Heart right ventricle (tissue), 16 donors: ENCODE measurements at regions not wholly inside any gene's neighbourhood (a gene's known extent, or its start where the extent isn't known, plus 50 kb on each side); places are given as distances from the start of the nearest gene placed in this dataset.

Source experiments
- ATAC-seq, 8 donors: fragments of 200-7000 bp; cut with Tn5 transposase; one replicate each; pipeline ENCODE4 v1.9.1; 2020; ENCODE audit warnings: mild to moderate bottlenecking in 8 of 8, moderate library complexity in 8 of 8, moderate number of reproducible peaks in 1 of 8
- DNase-seq, 2 donors: peaks; one replicate each; pipeline ENCODE4 v3.0.0-alpha.2; 2020
- H3K27ac ChIP-seq, 10 donors: fragments of 200-600 bp; sonication (generic) in 2 of 10; one replicate each; pipeline versions ENCODE4 v1.5.0 to v1.8.0; 2020 to 2022; ENCODE audit warnings: mild to moderate bottlenecking in 3 of 10
- H3K27me3 ChIP-seq, 7 donors: fragments of 200-600 bp; one replicate each; pipeline ENCODE4 v1.8.0; 2021 to 2022; ENCODE audit warnings: mild to moderate bottlenecking in 2 of 7
- H3K36me3 ChIP-seq, 9 donors: fragments of 200-600 bp; sonication (generic) in 1 of 9; one replicate each; pipeline versions ENCODE4 v1.5.0 to v1.8.0; 2020 to 2022; ENCODE audit warnings: mild to moderate bottlenecking in 2 of 9
- H3K4me1 ChIP-seq, 9 donors: fragments of 200-600 bp; sonication (generic) in 1 of 9; one replicate each; pipeline versions ENCODE4 v1.5.0 to v1.8.0; 2020 to 2022; ENCODE audit warnings: mild to moderate bottlenecking in 4 of 9
- H3K4me3 ChIP-seq, 10 donors: fragments of 200-600 bp; sonication (generic) in 2 of 10; one replicate each; pipeline versions ENCODE4 v1.5.0 to v1.8.0; 2020 to 2022; ENCODE audit warnings: mild to moderate bottlenecking in 7 of 10, moderate library complexity in 2 of 10
- H3K9me3 ChIP-seq, 11 donors: fragments of 200-600 bp in 10 of 11; sonication (generic) in 2 of 11; one replicate each; pipeline versions ENCODE4 v1.5.0 to v1.8.0; 2013 to 2022; ENCODE audit warnings: mild to moderate bottlenecking in 2 of 11, control low read depth in 1 of 11, moderate library complexity in 1 of 11
- CTCF ChIP-seq, 9 donors: fragments of 200-600 bp; sonication (generic) in 2 of 9; IDR thresholded peaks; one replicate each; pipeline versions ENCODE4 v1.5.0 to v1.8.0; 2021 to 2022; ENCODE audit warnings: antibody characterized with exemption in 9 of 9, mild to moderate bottlenecking in 5 of 9, moderate library complexity in 1 of 9
- WGBS, 2 donors: extraction: QIAGEN DNeasy Blood & Tissue Kit; methylation state at CpG; one replicate each; pipeline ENCODE4 v1.1.7; 2013; ENCODE audit warnings: inconsistent platforms in 1 of 2; 5-methylcytosine and 5-hydroxymethylcytosine counted together
- intact Hi-C, 10 donors: fragments of 100-400 bp; cut with DNase I; formaldehyde crosslinking; loops; one replicate each; pipeline versions ENCODE4 v1.11.1 to v1.14.2; 2022
- donor health status: Arrhythmogenic right ventricular cardiomyopathy.
- donor health status: ischemic (EF 13 %, LVEDD 7.1; RV severe dilation, severe dysfunction).
- donor health status: healthy with polysubstance abuse.
- donor health status: DM: no; HTN: yes; CAD: no.
- donor health status: DM: no; HTN: no; CAD: no.
- donor health status: ischemic (EF 25% LVEDD 6.9; RV normal size, moderate dysfunction).
- donor health status: ischemic (EF 25% LVEDD 5.7; RV mildly dilated, moderate dysfunction).
- donor health status: healthy.
- donor health status: DM: yes; HTN: yes; CAD: no.
- donor health status: Ischemic cardiomyopathy.
- donor health status: ischemic (EF 35%, LVEDD 5.7; RV mildly dilated, moderate dysfunction).
- donor health status: nonischemic (EF 11% LVEDD 7.7; RV severe dilation, severe dysfunction).
- donor health status: DM: yes; HTN: yes; CAD: no.
- donor health status: PGD.
- donor health status: ischemic (EF 29% LVEDD 5.4; RV normal size, mild dysfunction).
- donor health status: nonischemic (EF 23%, LVEDD 6.1; RV moderate dilation, normal function).

DNA sequence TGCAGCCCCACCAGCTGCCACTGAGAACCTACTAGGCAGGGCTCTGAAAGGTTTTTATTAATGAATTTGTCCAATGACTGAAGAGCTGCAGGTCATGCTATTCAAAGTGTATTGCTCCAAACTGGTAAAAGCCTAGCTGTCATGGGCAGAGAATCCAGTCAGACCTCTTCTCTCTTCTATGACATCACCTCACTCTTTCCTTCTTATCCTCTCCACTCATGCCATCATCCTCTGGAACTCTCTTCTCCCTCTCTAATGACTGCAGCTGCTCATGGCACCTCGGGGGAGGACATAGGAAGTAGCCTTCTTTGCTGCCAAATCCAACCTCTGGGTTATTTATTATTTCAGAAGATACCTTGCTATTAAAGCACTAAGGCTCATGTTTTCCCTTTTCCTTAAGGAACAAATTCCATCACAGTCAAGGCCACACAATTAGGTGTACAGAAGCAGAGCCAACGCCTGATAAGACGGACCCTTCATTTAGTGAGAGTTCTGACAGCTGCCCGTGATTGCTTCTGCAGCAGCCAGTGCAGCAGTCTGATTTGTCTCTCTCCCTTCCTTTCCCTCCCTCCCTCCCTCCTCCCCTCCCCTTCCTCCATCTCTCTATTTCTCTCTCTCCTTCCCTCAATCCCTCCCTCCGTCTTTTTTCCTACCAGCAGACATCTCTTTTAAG is 87.0 kb upstream of the ONECUT1 start:
- no peak for TF ChIP-seq CTCF (IDR thresholded peaks at IDR 0.05)
- Histone ChIP-seq H3K4me1 (no peaks in the 10 kb centered on the region), H3K27ac (no peak overlapping the region), H3K9me3 (no peaks in the 10 kb centered on the region), H3K36me3 (no peaks in the 10 kb centered on the region), H3K27me3 (peaks cover 0 to 19% (median 0%) of the 10 kb centered on the region in 7 donors), H3K4me3 (no peak overlapping the region)
- 26% methylated on average over 5 of the region's 5 CpGs for WGBS, 2 donors
- DNase-seq (no peak), ATAC-seq (no peak)
- intact Hi-C loops: no loop called here

DNA sequence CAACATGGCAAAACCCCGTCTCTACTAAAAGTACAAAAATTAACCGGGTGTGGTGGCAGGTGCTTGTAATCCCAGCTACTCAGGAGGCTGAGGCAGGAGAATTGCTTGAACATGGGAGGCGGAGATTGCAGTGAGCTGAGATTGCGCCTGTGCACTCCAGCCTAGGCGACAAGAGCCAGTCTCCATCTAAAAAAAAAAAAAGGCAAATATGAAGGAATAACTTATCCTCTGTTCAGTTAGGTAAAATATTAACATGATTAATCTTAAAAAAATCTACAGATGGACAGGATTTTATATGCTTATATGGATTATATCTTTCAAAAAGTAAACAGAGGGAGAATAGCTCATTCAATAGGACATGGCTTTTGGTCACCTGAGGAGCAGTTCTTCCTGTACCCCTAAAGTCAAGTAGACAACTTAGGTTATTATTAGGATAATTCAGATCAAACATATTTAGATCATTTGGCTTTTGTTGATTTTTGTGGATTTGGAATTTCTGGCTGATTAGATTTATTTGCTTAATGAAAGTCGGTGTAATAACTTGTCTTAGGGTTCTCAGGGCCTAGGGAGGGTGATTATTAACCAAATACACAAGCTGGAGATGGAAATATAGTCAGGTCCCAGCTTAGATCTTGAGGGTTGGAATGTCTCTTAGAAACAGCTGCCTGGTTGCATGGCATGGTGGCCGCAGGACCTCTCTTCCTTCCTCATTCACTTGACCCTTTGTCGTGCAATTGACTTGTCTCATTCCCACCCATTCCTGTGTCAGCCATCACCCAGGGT is 82.1 kb upstream of the ONECUT1 start:
- no peak overlapping the region for H3K4me3 ChIP-seq
- H3K36me3 ChIP-seq: no peaks in the 10 kb centered on the region
- no peak overlapping the region for H3K27ac ChIP-seq
- H3K27me3 ChIP-seq: peaks cover 0 to 23% (median 5%) of the 10 kb centered on the region in 7 donors
- DNase-seq: no peak
- no peak for ATAC-seq
- TF ChIP-seq CTCF (IDR thresholded peaks at IDR 0.05): no peak
- no peaks in the 10 kb centered on the region for H3K9me3 ChIP-seq
- intact Hi-C loops: no loop called here
- no peaks in the 10 kb centered on the region for H3K4me1 ChIP-seq
- 81 to 88% methylated on average over 8 of the region's 8 CpGs for WGBS, 2 donors

DNA sequence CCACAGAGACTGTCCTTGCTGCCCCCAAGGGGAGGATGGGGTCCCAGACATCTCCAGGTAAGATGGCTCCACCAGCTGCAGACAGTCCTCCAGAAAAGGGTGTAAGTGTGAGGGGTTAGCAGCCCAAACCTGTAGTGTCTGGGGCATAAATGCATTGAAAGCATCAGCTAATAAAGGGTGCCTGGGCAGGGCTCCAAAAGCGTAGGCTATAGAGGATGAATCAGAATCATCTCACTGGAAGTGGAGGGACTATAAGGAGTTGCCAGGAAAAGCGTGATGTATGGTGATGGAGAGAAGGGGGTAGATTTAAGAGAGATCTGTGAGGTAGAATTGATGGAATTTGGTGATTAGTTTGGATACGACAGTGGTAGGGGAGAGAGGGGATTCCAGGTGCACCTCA is 79.9 kb upstream of the ONECUT1 start:
- no peaks in the 10 kb centered on the region for H3K36me3 ChIP-seq
- peaks cover 0 to 15% (median 0%) of the 10 kb centered on the region in 11 donors for H3K9me3 ChIP-seq
- ATAC-seq (no peak), DNase-seq (no peak)
- no peak overlapping the region for H3K27ac ChIP-seq
- H3K4me3 ChIP-seq: no peak overlapping the region
- intact Hi-C loops: no loop called here
- no peak for TF ChIP-seq CTCF (IDR thresholded peaks at IDR 0.05)
- peaks cover 0 to 16% (median 5%) of the 10 kb centered on the region in 7 donors for H3K27me3 ChIP-seq
- 65 to 67% methylated on average over 3 of the region's 3 CpGs for WGBS, 2 donors
- H3K4me1 ChIP-seq: no peaks in the 10 kb centered on the region

DNA sequence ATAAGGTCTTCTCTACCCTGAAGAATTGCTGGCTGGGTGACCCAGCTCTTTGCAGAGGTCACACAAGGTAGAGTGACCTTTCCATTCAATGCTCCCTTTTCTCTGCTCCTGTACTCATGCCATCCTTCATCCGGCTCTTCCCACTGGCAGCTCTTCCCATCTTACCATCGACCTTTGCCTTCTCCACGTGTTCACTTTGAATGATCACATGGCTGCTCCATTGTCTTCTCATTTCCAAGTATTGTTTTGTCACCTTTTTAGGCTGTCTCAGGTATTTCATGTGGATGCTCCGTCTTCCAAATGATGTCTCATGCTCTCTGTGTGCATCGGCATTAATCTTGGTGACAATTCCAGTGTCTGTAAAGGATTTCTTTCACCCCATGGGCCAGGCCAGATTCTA is 76.6 kb upstream of the ONECUT1 start:
- Histone ChIP-seq H3K27me3 (peaks cover 0 to 14% (median 3%) of the 10 kb centered on the region in 7 donors), H3K4me1 (no peaks in the 10 kb centered on the region), H3K9me3 (peaks cover 0 to 15% (median 0%) of the 10 kb centered on the region in 11 donors), H3K4me3 (no peak overlapping the region), H3K36me3 (no peaks in the 10 kb centered on the region), H3K27ac (no peak overlapping the region)
- intact Hi-C loops: no loop called here
- ATAC-seq (no peak), DNase-seq (no peak)
- TF ChIP-seq CTCF (IDR thresholded peaks at IDR 0.05): no peak
- WGBS, 2 donors: 75% methylated on average over 5 of the region's 5 CpGs
